ENCODE measurements at regions not wholly inside any gene's neighbourhood (a gene's known extent, or its start where the extent isn't known, plus 50 kb on each side); places are given as distances from the start of the nearest gene placed in this dataset.
A peak's percentile ranks its signal among the peaks of the same experiment; 100 is the strongest.

DNA sequence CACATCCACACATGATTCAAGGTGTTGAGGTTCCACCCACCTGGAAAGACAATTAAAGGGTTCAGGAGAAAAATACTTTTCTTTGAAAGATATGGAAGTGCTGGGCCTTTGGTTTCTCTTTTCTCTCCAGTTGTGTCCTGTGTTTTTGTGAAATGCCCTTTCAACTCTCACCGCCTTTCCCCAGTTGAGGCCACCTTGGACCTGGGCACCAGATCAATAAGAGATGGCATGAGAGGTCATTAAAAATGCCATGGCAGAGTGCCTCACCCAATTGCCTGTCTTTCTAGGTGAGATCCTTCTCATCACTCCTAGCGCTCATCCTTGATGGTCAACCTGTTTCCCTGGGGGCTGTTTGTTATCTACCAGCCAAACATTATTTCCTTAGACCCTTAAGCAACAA lies 453.9 kb downstream of the TSN start:
- no peaks in the 10 kb centered on the region for H3K9me3 Mint-ChIP-seq

DNA sequence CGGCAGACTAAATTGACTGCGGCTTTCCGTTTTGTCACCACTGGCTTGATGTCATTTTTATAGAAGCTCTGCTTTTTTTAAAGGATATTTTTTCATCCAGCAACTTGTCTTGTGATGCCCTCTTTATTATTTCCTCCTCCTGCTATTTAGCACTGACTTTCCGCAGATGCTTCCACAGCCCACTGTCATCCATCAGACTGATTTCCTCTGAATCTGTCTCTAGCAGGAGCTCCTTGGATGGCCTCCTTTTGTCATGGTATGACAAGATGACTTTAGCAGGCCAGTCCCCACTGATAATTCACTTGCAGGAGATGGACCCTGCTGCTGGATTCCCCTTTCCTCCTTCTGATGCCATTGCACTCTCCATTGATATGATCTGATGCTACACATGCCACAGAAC lies 454.6 kb downstream of the TSN start:
- H3K36me3 Mint-ChIP-seq = no peaks in the 10 kb centered on the region
- no peaks in the 10 kb centered on the region for H3K9me3 Mint-ChIP-seq
- H3K27me3 Mint-ChIP-seq = no peaks in the 10 kb centered on the region
- no peak overlapping the region for H3K4me3 Mint-ChIP-seq
- no peaks in the 10 kb centered on the region for H3K4me1 Mint-ChIP-seq
- H3K27ac Mint-ChIP-seq = no peak overlapping the region

More for the DNA sequence above, 453.9 kb downstream of the TSN start:
- H3K36me3 Mint-ChIP-seq = no peaks in the 10 kb centered on the region
- H3K4me3 Mint-ChIP-seq = no peak overlapping the region
- H3K27ac Mint-ChIP-seq = no peak overlapping the region
- H3K27me3 Mint-ChIP-seq = no peaks in the 10 kb centered on the region
- H3K4me1 Mint-ChIP-seq = no peaks in the 10 kb centered on the region

DNA sequence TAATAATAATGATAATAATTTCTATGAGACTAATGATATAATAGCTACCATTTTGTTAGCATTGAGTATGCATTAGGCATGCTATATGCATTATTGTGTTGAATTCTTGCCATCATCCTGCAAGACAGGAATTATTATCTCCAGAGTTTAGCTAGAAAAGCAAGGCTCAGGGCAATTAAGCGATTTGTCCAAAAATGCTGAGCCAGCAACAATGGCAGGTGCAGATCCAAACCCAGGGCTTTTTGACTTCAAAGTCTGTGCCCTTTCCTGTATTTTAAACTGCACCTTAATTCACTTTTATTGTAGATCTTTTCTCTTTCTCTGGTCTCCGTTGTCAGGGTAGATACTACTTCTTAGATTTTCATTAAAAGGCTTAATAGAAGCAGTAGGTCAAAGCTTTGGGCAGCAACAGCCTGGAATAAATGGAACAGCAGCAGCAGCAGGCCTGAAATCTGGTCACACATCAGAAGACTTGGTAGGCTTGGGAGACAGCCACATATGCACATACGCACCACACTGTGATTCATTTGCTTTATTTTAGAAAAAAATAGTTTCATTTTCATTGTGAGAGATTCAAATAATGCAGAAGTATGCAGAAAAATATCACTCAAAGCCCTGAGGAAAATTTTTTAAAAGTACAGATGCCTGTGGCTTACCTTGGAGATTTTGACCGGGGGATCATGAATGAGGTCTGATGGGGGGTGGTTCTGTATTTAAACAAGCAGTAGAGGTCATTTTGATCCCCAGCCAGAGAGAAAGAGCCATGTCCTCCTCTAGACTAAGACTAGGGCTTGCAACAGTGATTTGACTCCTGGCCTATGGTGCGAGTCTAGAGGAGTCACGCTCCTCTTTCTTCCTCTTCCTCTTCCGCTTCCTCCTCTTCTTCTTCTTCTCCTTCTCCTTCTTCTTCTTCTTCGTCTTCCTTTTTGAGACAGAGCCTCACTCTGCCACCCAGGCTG lies 455.7 kb downstream of the TSN start:
- Mint-ChIP-seq H3K27me3 (no peaks in the 10 kb centered on the region), H3K9me3 (no peaks in the 10 kb centered on the region), H3K36me3 (no peaks in the 10 kb centered on the region), H3K27ac (no peak overlapping the region), H3K4me3 (no peak overlapping the region), H3K4me1 (no peaks in the 10 kb centered on the region)

DNA sequence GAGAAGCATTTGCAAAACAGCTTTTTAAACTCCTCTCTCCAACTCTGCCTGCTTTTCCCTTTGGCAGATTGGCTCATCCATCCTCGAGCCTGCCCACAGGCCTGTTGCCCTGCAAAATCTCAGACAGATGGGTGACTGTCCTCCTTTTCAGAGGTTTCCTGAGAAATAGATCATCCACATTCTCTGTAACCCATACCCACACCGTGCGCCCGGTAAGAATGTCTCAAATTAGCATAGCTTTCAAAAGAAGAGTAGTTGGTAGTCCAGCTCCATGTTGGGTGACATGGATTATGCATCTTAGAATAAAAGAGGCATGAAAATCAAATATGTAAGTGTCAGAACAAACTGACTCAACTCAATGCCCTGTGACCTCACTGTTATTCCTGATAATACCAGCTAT lies 457.9 kb downstream of the TSN start:
- Mint-ChIP-seq H3K4me3 (no peak overlapping the region), H3K27ac (no peak overlapping the region), H3K9me3 (no peaks in the 10 kb centered on the region), H3K27me3 (no peaks in the 10 kb centered on the region), H3K36me3 (no peaks in the 10 kb centered on the region), H3K4me1 (no peaks in the 10 kb centered on the region)

DNA sequence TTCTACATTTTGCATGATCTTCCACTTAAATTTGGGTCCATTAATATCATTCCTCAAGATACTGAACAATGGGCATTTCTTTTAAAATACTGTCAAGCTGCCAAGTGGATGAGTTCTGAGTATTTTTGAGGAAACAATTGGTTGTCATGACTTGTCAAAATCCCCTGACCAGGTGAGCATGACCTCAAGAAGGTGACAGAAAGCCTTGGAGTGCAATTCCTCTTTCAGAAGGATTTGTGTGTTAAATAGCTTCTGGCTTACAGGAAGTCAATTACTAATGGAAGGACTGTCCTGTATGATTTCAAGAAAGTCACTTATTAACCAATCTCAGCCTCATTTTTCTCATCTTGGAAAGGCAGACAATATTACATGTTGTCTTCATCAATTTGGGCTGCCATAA lies 460.6 kb downstream of the TSN start:
- Mint-ChIP-seq H3K27me3 (no peaks in the 10 kb centered on the region), H3K27ac (no peak overlapping the region), H3K9me3 (no peaks in the 10 kb centered on the region), H3K36me3 (no peaks in the 10 kb centered on the region), H3K4me3 (no peak overlapping the region), H3K4me1 (no peaks in the 10 kb centered on the region)

DNA sequence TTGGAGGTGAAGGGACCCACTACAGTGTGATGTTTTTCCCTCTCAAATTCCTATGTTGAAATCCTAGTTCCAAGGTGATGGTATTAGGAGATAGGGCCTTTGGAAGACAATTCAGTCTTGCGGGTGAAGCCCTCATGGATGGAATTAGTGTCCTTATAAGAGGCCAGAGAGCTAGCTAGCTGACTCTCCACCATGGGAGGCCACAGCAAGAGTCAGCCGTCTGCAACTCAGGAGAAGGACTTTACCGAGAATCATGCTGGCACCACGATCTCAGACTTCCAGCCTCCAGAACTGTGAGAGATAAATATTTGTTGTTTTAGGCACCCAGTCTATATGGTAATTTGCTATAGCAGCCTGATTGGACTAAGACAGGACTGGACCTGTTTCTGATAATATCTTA lies 461.4 kb downstream of the TSN start:
- Mint-ChIP-seq H3K36me3 (no peaks in the 10 kb centered on the region), H3K4me1 (no peaks in the 10 kb centered on the region), H3K4me3 (no peak overlapping the region), H3K9me3 (no peaks in the 10 kb centered on the region), H3K27me3 (no peaks in the 10 kb centered on the region), H3K27ac (no peak overlapping the region)

DNA sequence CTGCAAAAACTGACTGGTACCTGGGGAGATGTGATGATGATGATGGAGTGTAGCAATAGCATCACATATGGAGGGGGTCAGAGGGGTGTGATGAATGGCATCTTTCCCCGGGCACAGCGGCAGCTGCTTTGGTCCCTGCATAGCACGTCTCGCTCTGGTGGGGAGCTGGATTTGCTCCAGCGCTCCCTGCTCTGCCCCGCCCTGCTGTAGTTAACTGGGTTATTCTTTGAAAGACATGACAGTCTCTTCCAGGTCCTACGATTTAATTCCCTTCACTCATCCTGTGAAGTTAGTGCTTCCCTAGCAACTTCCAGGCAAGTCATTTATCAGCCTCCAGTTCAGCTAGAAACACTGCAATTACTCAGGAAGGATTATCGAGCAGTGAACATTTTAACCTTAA lies 463.1 kb downstream of the TSN start:
- Mint-ChIP-seq H3K36me3 (no peaks in the 10 kb centered on the region), H3K4me3 (no peak overlapping the region), H3K4me1 (no peaks in the 10 kb centered on the region), H3K27ac (no peak overlapping the region), H3K27me3 (no peaks in the 10 kb centered on the region), H3K9me3 (no peaks in the 10 kb centered on the region)

DNA sequence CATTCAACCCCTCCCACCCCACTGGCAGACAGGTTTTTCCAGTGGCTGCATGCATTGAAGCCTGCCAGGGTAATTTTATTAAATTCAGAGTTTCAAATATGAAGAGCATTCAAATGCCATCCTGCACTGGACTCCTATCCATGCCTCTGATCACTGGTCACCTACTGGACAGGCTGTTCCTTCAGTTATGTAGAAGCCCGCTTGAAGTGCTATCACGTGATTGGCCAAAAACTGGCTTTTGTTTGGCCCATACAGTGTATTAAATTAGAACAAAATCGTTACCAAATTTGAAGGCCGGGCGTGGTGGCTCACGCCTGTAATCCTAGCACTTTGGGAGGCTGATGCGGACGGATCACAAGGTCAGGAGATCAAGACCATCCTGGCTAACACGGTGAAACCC lies 464.1 kb downstream of the TSN start:
- no peaks in the 10 kb centered on the region for H3K36me3 Mint-ChIP-seq
- H3K27me3 Mint-ChIP-seq = no peaks in the 10 kb centered on the region
- no peaks in the 10 kb centered on the region for H3K4me1 Mint-ChIP-seq
- no peak overlapping the region for H3K4me3 Mint-ChIP-seq
- H3K27ac Mint-ChIP-seq = no peak overlapping the region
- no peaks in the 10 kb centered on the region for H3K9me3 Mint-ChIP-seq

DNA sequence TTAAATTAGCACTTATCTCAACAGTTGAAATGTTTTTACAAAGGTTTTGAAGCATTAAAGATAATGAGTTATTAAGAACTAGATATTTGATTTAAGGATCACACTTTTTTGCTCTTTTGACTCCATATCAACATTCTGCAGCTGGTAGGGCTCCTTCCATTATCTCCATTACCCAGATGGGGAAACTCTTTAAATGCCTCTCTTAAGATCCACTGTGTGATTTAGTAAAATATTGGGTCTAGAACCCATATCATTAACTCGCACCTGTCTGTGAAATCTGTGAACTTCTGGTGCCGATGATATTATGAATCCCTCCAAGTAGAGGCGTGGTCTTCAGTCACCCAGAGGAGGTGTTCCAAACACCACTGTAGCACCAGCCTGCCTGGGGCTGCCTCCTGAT lies 466.2 kb downstream of the TSN start:
- no peaks in the 10 kb centered on the region for H3K36me3 Mint-ChIP-seq
- peaks cover 0 to 2% (median 0%) of the 10 kb centered on the region in 3 donors for H3K4me1 Mint-ChIP-seq
- no peaks in the 10 kb centered on the region for H3K9me3 Mint-ChIP-seq
- peak overlapping the region in 1 of 4 donors; percentile 35 for H3K4me3 Mint-ChIP-seq
- H3K27ac Mint-ChIP-seq = no peak overlapping the region
- H3K27me3 Mint-ChIP-seq = no peaks in the 10 kb centered on the region

DNA sequence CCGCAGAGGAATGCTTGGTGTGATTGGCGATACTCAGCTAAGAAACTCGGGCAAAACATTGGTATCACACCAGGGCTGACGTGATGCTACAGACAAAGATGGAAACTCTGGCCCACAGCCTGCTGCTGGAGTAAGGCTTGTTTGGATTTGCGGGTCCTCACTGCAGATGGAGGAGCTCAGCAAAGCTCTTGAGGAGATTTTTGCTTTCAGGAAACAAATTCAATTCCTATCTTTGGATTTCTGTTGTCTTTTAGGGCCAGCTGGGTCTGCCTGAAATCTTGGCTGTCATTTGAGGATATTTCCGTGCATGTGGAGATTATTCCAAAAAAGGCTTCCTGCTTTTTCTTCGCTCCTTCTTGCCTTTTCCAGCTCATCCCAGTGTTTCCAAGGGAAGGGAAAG lies 475.8 kb downstream of the TSN start:
- Mint-ChIP-seq H3K4me3 (no peak overlapping the region), H3K27me3 (no peaks in the 10 kb centered on the region)

DNA sequence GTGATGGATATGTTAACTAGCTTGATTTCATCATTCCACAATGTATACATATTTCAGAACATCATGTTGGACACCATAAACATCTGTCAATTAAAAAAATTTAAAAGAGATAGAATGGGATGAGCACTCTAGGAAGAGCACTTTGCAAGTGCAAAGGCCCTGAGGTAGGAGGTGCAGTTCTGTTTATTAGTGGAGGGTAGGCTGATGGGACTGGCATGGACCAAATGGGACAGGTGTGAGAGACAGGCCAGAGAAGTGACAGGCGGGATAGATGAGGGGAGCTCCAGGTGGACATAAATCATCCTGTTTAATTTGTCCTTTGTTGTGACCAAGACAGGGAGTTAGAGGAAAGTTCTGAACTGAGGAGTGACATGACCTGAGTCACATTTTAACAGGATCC lies 477.9 kb downstream of the TSN start:
- Mint-ChIP-seq H3K9me3 (peaks cover 0 to 6% (median 4%) of the 10 kb centered on the region in 3 donors), H3K27ac (no peak overlapping the region), H3K4me3 (no peak overlapping the region), H3K36me3 (no peaks in the 10 kb centered on the region), H3K4me1 (no peaks in the 10 kb centered on the region), H3K27me3 (no peaks in the 10 kb centered on the region)

More for the DNA sequence above, 475.8 kb downstream of the TSN start:
- Mint-ChIP-seq H3K36me3 (no peaks in the 10 kb centered on the region), H3K9me3 (peaks cover 0 to 6% (median 5%) of the 10 kb centered on the region in 3 donors), H3K27ac (no peak overlapping the region), H3K4me1 (peaks cover 0 to 1% (median 0%) of the 10 kb centered on the region in 3 donors)

DNA sequence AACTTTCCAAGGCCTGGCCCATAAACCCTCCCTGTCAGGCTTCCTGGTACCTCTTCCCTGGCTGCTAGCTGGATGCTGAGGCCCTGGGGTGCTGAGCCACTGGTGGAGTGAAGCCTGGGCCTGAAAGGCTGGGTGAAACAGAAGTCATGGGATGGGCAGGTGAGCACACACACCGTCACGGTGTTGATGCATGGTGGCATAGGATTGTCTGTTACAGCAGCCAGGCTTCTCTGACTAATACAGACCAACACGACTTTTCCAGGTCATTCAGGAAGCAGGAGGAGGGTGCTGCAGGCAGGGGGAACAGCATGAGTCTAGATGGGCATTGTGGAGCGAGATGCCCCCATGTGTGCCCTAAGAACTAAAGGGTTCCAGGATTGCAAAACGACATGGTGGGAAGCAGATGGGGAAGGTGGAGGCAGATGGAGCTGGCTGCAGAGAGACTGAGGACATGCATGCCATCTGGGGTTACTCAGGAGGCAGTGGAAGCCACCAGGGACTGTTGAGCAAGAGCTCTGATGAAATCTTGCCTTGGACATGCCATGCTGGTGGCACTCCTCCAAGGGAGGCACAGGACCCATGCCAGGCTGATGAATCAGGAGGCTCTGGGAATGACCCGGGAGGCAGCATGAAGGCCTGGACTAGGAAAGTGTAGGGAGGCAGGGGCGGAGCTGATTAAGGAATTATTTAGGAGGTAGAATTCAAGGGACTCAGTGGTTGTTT lies 480.9 kb downstream of the TSN start:
- no peak overlapping the region for H3K27ac Mint-ChIP-seq

DNA sequence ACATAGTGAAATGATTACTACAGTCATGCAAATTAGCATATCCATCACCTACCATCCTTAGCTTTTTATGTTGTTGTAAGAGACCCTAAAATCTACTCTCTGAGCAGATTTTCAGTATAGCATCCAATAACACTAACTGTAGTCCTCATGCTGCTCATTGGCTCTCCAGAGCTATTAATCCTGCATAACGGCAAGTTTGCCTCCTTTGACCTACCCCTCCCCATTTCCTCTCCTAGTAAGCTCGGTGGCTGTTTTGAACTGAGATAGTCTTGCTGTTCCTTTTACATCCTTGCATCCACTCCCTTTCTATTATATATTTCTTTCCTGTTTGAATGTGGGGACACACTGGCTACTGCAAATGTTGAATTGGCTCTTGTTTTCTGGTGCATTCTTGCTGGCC lies 481.5 kb downstream of the TSN start:
- no peaks in the 10 kb centered on the region for H3K27me3 Mint-ChIP-seq
- H3K36me3 Mint-ChIP-seq = no peaks in the 10 kb centered on the region
- H3K27ac Mint-ChIP-seq = no peak overlapping the region
- H3K4me3 Mint-ChIP-seq = no peak overlapping the region
- H3K4me1 Mint-ChIP-seq = peaks cover 0 to 1% (median 0%) of the 10 kb centered on the region in 3 donors
- H3K9me3 Mint-ChIP-seq = peaks cover 0 to 9% (median 7%) of the 10 kb centered on the region in 3 donors

More for the DNA sequence above, 480.9 kb downstream of the TSN start:
- Mint-ChIP-seq H3K36me3 (no peaks in the 10 kb centered on the region), H3K4me3 (no peak overlapping the region), H3K9me3 (peaks cover 0 to 12% (median 9%) of the 10 kb centered on the region in 3 donors), H3K4me1 (peaks cover 0 to under 1% (median 0%) of the 10 kb centered on the region in 3 donors), H3K27me3 (no peaks in the 10 kb centered on the region)

DNA sequence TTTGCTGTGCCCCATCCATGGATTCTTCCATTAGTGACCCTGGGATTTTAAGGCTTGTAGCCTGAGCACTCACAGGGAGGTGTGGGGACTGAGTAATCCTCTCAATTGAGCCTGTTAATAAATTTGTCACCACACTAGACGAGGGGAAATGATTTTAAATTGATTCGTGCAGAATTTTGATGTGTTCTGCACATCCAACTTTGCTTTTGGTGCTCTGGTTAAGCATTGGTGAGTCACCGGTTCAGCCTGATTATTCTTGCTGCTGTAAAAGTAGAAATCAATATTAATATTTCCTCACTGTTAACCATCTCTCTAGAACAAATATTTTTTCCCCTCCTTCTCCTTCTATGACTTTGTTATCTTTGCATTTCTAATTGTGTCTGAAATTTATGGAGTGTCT lies 482.0 kb downstream of the TSN start:
- no peak overlapping the region for H3K4me3 Mint-ChIP-seq
- H3K27ac Mint-ChIP-seq = no peak overlapping the region
- H3K9me3 Mint-ChIP-seq = peaks cover 0 to 9% (median 6%) of the 10 kb centered on the region in 3 donors
- no peaks in the 10 kb centered on the region for H3K36me3 Mint-ChIP-seq
- peaks cover 0 to 1% (median 0%) of the 10 kb centered on the region in 3 donors for H3K4me1 Mint-ChIP-seq
- no peaks in the 10 kb centered on the region for H3K27me3 Mint-ChIP-seq

DNA sequence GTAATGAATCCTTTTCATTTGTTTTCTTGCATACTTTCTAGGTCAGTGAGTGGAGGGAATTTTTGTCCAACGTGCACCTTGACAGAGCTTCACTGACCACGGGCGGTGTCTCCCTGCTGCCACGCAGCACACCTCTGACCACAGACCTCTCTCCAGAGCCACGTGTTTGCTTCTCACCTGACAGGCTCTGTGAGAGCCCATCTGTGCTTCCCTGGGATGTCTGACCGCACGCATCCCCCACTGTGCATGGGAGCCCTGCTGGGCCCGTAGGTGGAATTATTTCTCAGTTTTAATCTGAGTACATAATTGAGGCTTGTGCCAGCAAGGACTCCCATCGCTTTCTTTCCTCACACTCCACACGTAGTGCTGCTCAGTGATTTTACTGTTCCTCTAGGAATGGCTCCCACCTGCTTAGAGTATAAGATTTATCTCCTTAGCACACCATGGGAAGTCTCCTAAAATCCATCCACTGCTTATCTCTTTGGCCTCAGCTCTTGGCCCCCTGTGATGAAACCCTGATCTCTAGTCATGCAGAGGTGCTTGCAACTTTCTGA lies 482.6 kb downstream of the TSN start:
- Mint-ChIP-seq H3K4me1 (peaks cover 0 to 1% (median 0%) of the 10 kb centered on the region in 3 donors), H3K4me3 (no peak overlapping the region), H3K9me3 (peaks cover 0 to 9% (median 6%) of the 10 kb centered on the region in 3 donors), H3K27me3 (no peaks in the 10 kb centered on the region), H3K27ac (no peak overlapping the region), H3K36me3 (no peaks in the 10 kb centered on the region)
